Common myeloid progenitor, CD34-positive (primary cell): ENCODE measurements at regions not wholly inside any gene's neighbourhood (a gene's known extent, or its start where the extent isn't known, plus 50 kb on each side); places are given as distances from the start of the nearest gene placed in this dataset.
"Not testable (repeated sequence)": the region's sequence is repeated elsewhere in the genome, so short reads cannot be mapped to it uniquely, and the experiment has no call there.

Source experiments
- CTCF ChIA-PET: fragments of 350-600 bp; sonication (Branson Sonifier 250); formaldehyde crosslinking; loops from one replicate; lab custom pipeline; 2021; ENCODE audit warnings: antibody characterized with exemption; lab: Charles Lee
- POLR2A ChIA-PET: fragments of 350-600 bp; sonication (Branson Sonifier 250); formaldehyde crosslinking; loops from one replicate; lab custom pipeline; 2021; ENCODE audit warnings: antibody characterized with exemption; lab: Charles Lee
- DNase-seq, 3 donors: peaks; one replicate each; pipeline versions ENCODE4 v3.0.0 to v3.0.0-alpha.2; 2013
- H3K27ac ChIP-seq, 2 experiments: 1 replicate in 1 of 2; 2 replicates in 1 of 2; pipeline ENCODE4 v1.7.0; 2013; ENCODE audit warnings: inconsistent platforms in 2 of 2, low read length in 2 of 2, mild to moderate bottlenecking in 2 of 2, low read depth in 1 of 2, moderate library complexity in 1 of 2; ENCODE audit not compliant: severe bottlenecking in 2 of 2, insufficient read depth in 1 of 2, poor library complexity in 1 of 2
- H3K27me3 ChIP-seq, 5 experiments: replicated peaks in 2 of 5; 1 replicate in 3 of 5; 2 replicates in 2 of 5; pipeline versions ENCODE4 v1.6.1 to v1.7.0; 2013; ENCODE audit warnings: low read length in 4 of 5, mild to moderate bottlenecking in 2 of 5, moderate library complexity in 2 of 5, inconsistent platforms in 1 of 5; ENCODE audit not compliant: insufficient read depth in 5 of 5, control insufficient read depth in 4 of 5
- H3K36me3 ChIP-seq, 4 experiments: 1 replicate in 2 of 4; 2 replicates in 2 of 4; pipeline versions ENCODE4 v1.6.1 to v1.7.0; 2013; ENCODE audit warnings: low read length in 3 of 4, control low read depth in 1 of 4, mild to moderate bottlenecking in 1 of 4; ENCODE audit not compliant: control insufficient read depth in 4 of 4, insufficient read depth in 4 of 4
- H3K4me1 ChIP-seq, 4 experiments: 1 replicate in 3 of 4; 2 replicates in 1 of 4; pipeline versions ENCODE4 v1.6.1 to v1.7.1; 2013; ENCODE audit warnings: low read length in 3 of 4, mild to moderate bottlenecking in 3 of 4, control low read depth in 1 of 4, inconsistent platforms in 1 of 4, moderate library complexity in 1 of 4; ENCODE audit not compliant: control insufficient read depth in 4 of 4, insufficient read depth in 4 of 4; ENCODE audit errors: control extremely low read depth in 1 of 4
- H3K4me3 ChIP-seq, 7 experiments: 1 replicate in 4 of 7; 2 replicates in 3 of 7; pipeline versions ENCODE4 v1.5.1 to v1.7.0; 2013; ENCODE audit warnings: mild to moderate bottlenecking in 7 of 7, low read length in 6 of 7, moderate library complexity in 6 of 7, inconsistent platforms in 2 of 7, low read depth in 2 of 7, control low read depth in 1 of 7; ENCODE audit not compliant: insufficient read depth in 4 of 7, control insufficient read depth in 1 of 7; ENCODE audit errors: extremely low read depth in 1 of 7
- H3K9me3 ChIP-seq, 5 experiments: 1 replicate in 4 of 5; 2 replicates in 1 of 5; pipeline versions ENCODE4 v1.6.1 to v1.7.1; 2013; ENCODE audit warnings: low read length in 4 of 5, mild to moderate bottlenecking in 2 of 5, inconsistent platforms in 1 of 5, low read depth in 1 of 5, moderate library complexity in 1 of 5; ENCODE audit not compliant: control insufficient read depth in 4 of 5, insufficient read depth in 2 of 5; ENCODE audit errors: control extremely low read depth in 1 of 5
- WGBS: methylation state at CpG from one replicate; pipeline ENCODE4 v1.1.5; 2013; ENCODE audit not compliant: insufficient coverage; 5-methylcytosine and 5-hydroxymethylcytosine counted together

DNA sequence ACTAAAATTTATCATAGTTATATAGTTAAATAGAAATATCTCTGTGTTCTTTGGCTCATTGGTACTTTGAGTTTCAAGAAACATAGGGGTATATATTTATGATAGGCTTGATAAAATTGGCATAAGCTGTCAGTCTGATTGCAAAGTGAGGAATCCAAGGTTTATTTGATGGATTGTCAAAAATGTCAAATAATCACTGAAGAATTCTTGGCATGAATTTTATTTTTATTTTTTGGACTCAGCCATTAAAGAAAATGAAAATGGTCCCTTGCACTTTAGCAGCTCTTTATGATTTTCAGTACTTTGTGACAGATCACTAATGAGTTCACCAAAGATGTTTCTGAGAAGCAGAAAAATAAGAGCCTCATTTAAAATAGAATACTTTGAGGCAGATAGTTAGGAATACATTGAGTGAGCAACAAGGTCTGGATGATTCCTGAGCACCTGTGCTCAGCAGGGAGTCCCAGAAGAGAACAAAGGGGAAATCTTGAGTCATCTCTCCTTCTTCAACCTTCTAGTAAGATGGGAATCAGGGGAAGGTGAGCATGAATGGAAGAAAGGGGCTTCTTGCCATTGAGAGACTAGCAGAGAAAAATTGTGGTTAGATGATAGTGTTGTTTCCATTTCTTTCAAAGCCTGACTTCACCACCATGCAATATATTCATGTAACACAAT, 85.3 kb upstream of the VEPH1 start:
- Histone ChIP-seq H3K36me3 (no peaks in the 10 kb centered on the region), H3K27ac (no peak overlapping the region), H3K27me3 (peaks cover 0 to 3% (median 2%) of the 10 kb centered on the region in 5 experiments), H3K4me1 (no peaks in the 10 kb centered on the region), H3K9me3 (no peaks in the 10 kb centered on the region), H3K4me3 (no peak overlapping the region)
- DNase-seq = no peak
- CTCF ChIA-PET = no interaction called here
- POLR2A ChIA-PET = no interaction called here

- Histone ChIP-seq H3K36me3 (no peaks in the 10 kb centered on the region), H3K9me3 (no peaks in the 10 kb centered on the region), H3K27me3 (no peaks in the 10 kb centered on the region), H3K27ac (no peak overlapping the region), H3K4me1 (no peaks in the 10 kb centered on the region), H3K4me3 (no peak overlapping the region)
- ChIA-PET CTCF (interaction anchor here (1.5 kb wide), 1 partner anchor 14 kb away, joined by 3 read pairs; no protein-coding TSS in a partner anchor), POLR2A (no interaction called here)
- 92% methylated on average over 4 of the region's 5 CpGs for WGBS
- DNase-seq = peak in 2 of 3 donors; percentile 44 to 58
Measured at GRCh38 chr3:157586293-157586692, 83.1 kb upstream of the VEPH1 start.

DNA sequence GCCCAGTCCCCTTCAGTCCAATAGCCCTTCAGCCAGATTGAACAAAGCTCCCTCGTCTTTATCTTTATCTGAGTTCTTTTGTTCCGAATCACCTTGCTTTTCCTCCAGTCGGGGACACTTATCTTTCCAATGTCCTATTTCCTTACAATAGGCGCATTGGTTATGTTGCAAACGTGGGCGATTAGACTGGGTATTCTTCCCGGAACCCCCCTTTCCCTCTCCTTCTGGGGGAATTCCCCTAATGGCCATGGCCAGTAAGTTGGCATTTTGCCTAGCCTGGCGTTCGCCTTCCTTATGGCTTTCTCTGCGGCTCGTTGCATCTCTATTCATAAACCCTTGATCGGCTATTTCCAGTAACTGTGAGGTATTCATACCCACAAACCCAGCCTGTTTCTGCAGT, 82.2 kb upstream of the VEPH1 start:
- 95% methylated on average over 12 of the region's 12 CpGs for WGBS
- no peaks in the 10 kb centered on the region for H3K4me1 ChIP-seq
- ChIA-PET CTCF (interaction anchor here (0.9 to 1.2 kb wide), 2 partner anchors 9 to 20 kb away, joined by 4 read pairs; no protein-coding TSS in a partner anchor), POLR2A (no interaction called here)
- H3K4me3 ChIP-seq = no peak overlapping the region
- no peaks in the 10 kb centered on the region for H3K27me3 ChIP-seq
- H3K36me3 ChIP-seq = no peaks in the 10 kb centered on the region
- no peak for DNase-seq
- no peaks in the 10 kb centered on the region for H3K9me3 ChIP-seq
- no peak overlapping the region for H3K27ac ChIP-seq

DNA sequence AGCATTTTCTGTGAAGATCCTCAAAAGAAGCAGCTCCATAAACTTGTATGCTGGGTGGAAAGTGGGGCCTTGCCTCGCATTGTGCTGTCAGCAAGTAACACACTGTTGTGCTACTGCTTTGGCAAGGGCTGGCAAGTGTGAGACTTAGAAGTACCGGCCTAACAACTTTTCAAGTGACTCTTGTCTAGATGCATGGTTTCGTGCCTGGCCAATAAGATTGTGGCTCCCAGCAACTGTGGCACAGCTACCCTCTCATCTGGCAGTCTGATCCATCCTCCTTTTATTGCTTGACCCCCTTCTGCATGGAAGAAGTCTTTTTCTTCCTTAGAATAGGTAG, 79.4 kb upstream of the VEPH1 start:
- Histone ChIP-seq H3K36me3 (no peaks in the 10 kb centered on the region), H3K4me3 (no peak overlapping the region), H3K9me3 (no peaks in the 10 kb centered on the region), H3K4me1 (no peaks in the 10 kb centered on the region), H3K27ac (no peak overlapping the region), H3K27me3 (no peaks in the 10 kb centered on the region)
- DNase-seq = no peak
- ChIA-PET POLR2A (interaction anchor here (0.6 kb wide), 1 partner anchor 899 kb away, joined by 3 read pairs; no protein-coding TSS in a partner anchor), CTCF (interaction anchor here (0.6 to 1.6 kb wide), 7 partner anchors 10 to 956 kb away, joined by 3 to 7 read pairs (median 3); no protein-coding TSS in a partner anchor)
- WGBS = 97% methylated on average over 3 of the region's 3 CpGs

DNA sequence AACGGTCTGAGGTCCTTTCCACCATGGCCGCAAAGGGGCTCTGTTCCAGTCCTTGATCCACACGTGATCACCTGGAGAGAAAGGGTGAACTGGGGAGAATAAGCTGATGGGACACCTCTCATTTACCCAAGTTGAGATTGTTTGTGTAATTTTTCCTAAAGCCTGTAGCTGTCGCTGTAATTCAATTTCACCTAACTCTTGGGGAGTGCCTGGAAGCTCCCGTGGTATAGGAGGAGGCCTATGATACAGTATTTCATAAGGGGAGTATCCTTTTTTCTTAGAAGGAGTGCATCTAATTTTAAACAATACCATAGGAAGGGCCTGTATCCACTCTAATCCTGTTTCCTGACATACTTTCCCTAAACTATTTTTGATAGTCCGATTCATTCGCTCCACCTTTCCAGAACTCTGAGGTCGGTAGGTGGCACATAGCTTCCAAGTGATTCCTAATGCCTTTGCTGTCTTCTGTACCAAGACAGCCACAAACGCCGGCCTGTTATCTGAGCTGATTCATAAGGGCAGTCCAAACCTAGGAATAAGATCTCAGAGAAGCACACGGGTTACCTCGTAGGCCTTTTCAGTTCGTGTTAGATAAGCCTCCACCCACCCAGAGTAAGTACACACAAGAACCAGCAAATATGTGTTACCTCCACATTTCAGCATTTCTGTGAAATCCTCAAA, 78.9 kb upstream of the VEPH1 start:
- peak in 1 of 3 donors; percentile 34 for DNase-seq
- ChIA-PET CTCF (interaction anchor here (0.6 to 1.6 kb wide), 7 partner anchors 9 to 957 kb away, joined by 3 to 7 read pairs (median 3); no protein-coding TSS in a partner anchor), POLR2A (interaction anchor here (0.6 kb wide), 1 partner anchor 899 kb away, joined by 3 read pairs; no protein-coding TSS in a partner anchor)
- H3K27me3 ChIP-seq, H3K4me3 ChIP-seq, H3K4me1 ChIP-seq, H3K9me3 ChIP-seq, H3K36me3 ChIP-seq, H3K27ac ChIP-seq: not testable (repeated sequence)
- 93% methylated on average over 7 of the region's 13 CpGs for WGBS

GRCh38 chr3:157581371-157581770, 78.2 kb upstream of the VEPH1 start:
- no peaks in the 10 kb centered on the region for H3K9me3 ChIP-seq
- POLR2A ChIA-PET = no interaction called here
- no peak overlapping the region for H3K27ac ChIP-seq
- H3K36me3 ChIP-seq = no peaks in the 10 kb centered on the region
- WGBS = no CpG with 5 or more reads among the region's 5 CpGs
- no peak overlapping the region for H3K4me3 ChIP-seq
- CTCF ChIA-PET = no interaction called here
- H3K27me3 ChIP-seq = no peaks in the 10 kb centered on the region
- DNase-seq = no peak
- H3K4me1 ChIP-seq = no peaks in the 10 kb centered on the region

GRCh38 chr3:157578181-157578580, 75.0 kb upstream of the VEPH1 start:
- 100% methylated on average over 2 of the region's 3 CpGs for WGBS
- H3K4me3 ChIP-seq = no peak overlapping the region
- no peaks in the 10 kb centered on the region for H3K9me3 ChIP-seq
- H3K4me1 ChIP-seq = no peaks in the 10 kb centered on the region
- H3K36me3 ChIP-seq = no peaks in the 10 kb centered on the region
- CTCF ChIA-PET = interaction anchor here (0.7 to 7.6 kb wide), 2 partner anchors 8 to 46 kb away, joined by 3 to 109 read pairs; no protein-coding TSS in a partner anchor
- H3K27ac ChIP-seq = no peak overlapping the region
- no peak for DNase-seq
- no peaks in the 10 kb centered on the region for H3K27me3 ChIP-seq
- POLR2A ChIA-PET = no interaction called here
